Stimulated activated CD4-positive, alpha-beta T cell treated with anti-CD3 and anti-CD28 coated beads, Interleukin-4, amount 100 ng/mL, for 4 hours (primary cell): ENCODE measurements at regions not wholly inside any gene's neighbourhood (a gene's known extent, or its start where the extent isn't known, plus 50 kb on each side); places are given as distances from the start of the nearest gene placed in this dataset.

Source experiments
- DNase-seq, 2 experiments: peaks; one replicate each; pipeline ENCODE4 v3.0.0-alpha.2; 2020

DNA sequence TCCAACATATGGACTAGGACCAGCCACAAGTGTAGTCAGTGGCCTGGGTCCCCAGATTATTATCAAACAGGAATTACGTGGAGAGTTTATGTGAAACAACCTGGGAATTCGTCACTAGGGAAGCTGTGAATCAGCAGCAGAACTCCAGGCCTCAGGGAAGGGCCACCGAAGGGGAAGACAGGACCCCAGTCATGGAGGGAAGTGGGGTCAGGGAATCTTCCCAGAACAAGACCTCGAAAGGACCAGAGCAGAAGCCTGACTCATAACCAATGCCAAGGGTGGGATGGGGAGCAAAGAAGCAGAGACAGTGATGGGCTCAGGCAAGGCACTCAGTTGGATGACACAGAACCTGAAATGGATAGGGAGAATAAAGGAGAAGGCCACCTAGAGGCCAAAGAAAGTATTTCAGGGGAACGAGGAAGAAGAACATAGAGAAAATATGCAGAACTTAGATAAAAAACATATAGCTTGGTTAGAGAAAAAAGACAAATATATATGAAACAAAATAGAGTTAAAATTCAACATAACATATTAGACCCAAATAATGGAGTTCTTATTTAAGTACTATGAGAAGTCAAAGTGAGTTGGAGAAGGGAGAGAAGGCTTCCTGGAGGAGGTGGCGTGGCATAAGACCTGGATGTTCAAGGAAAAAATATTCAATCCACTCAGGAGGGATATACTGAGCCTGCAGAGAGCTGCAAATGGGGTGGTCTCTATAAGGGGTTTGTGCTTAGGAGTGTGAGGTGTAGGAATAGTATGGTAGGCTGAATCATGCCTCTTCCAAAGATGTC lies 66.7 kb upstream of the CAST start:
- no peak for DNase-seq

DNA sequence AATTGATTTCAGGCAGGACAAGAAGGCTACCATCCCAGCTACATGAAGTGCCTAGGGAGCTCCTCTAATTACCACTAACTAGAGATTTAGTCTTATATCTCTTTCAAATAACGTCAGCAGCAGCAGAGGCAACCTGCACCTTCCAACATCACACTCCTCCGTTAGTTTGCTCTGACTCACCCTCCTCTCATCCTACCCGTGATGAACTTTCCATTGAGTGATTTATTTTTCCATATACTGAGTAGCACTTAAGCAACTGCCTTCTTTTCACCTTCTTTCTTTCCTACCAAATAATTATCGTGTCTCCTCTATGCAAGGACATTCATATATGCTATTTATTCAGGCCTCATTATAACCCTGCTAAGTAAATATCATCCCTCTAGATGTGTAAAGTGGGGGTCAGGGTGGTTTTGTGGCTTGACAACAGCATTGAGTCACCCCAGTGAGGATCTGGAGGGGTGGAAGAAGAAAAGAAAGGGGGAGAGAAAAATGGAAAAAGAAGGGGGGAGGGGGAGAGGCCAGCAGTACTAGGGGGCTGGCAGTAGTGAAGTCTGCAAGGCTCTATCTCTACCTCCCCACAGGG lies 64.6 kb upstream of the CAST start:
- DNase-seq, result peak in 1 of 2 experiments; percentile 35

DNA sequence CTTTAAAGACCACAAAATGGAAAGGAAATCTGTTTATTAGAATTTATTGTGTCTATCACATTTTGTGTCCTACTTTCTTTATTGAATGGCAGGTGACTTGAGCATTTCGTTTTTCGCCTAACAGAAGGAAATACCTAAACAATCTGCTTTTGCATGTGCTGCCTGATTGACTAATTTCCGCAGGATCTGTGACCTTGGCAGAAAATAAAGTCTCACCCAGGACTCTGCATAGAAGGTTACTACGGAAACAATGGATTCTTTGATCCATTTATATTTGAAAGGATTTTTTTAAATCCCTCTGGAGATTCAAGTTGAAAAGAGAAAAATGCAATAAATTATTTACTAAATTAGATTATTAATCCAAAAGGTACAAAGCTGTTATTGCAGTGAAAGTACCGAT lies 61.0 kb upstream of the CAST start:
- no peak for DNase-seq

DNA sequence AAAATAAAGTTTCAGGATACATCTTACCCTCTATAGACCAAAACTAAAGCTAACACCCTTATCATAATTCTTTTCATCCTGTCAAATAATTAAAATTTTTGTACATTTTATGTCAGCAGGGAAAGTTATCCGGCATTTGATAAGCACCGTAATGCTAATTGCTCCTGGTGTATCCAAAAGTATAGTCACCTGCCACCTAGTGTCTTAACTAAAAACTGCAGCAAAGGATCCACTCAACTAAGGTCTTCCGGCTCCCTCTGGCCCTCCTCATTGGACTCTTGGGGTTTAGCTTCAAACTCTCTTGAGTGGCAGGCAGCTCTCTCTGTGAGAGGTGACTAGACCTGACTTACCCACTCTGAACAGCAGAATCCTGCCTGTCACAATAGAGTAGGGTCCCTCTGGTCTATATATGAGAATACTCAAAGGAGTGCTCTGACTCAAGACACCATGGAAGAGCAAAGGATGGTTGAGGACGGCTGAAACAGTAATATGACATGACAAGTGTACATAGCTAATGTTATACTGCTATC lies 60.4 kb upstream of the CAST start:
- peak; percentile 16 to 32 for DNase-seq

DNA sequence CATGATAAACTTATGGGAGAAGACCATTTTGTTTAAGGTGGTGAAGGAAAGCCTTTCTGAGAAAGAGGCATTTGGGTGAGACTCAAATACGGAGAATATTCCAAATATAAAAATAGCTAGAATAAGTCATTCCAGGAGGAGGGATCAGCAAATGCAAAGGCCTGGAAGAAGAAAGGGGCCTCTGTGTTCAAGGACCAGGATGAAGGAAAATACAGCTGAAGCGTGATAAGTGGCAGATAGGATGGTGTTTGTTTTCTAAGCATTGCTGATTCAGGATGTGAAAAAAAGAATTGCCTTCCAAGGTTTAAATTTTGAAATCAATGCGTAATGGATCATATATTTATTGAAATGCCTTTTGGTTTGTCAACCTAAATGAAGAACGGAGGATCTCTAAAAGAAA lies 59.4 kb upstream of the CAST start:
- DNase-seq, result no peak

DNA sequence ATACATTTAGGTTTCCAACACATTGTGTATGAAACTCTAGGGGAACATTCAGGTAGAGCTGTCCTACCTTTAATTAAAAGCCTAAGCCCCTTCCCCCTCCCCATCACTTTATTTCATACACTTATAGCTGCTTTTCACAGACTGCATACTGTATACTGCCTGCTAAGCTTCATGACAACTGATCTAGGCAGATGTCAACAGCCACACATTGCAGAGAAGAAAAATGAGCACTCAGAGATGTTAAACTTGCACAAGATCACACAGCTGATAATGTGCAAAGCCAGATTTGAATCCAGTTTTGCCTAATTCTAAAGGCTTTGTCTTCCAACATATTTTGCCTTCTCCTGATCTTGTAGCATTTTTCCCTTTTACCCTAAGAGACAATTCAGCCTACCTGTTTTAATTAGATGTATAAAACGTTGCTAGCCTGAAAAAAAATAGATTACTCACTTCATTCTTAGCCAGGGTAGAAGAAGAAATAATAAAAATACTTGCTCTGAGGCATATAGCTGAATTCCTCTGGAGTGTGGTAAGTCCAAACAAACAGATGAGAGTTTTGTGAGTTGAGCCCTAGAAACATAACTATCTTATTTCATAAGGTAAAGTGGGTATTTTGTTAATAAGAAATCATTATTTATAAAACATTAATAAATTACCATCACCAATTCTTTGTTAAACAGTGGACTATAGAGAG lies 56.9 kb upstream of the CAST start:
- no peak for DNase-seq

DNA sequence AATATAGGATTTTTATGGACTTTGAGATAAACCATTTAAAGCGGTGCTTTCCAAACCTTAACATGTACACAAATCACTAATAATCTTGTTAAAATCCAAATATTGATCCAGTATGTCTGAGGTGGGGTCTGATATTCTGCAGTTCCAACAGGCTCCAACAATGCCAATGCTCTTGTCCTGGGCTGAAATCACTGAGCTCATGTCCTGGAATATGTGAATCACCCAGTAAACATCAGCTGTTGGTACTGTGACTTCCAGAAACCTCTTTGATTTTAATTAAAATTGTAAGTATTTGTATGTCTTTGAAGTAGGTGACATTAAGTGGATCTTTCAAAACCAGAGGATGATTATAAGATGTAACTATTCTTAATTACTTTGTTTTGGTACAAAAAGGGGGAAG lies 52.8 kb upstream of the CAST start:
- DNase-seq, result no peak

DNA sequence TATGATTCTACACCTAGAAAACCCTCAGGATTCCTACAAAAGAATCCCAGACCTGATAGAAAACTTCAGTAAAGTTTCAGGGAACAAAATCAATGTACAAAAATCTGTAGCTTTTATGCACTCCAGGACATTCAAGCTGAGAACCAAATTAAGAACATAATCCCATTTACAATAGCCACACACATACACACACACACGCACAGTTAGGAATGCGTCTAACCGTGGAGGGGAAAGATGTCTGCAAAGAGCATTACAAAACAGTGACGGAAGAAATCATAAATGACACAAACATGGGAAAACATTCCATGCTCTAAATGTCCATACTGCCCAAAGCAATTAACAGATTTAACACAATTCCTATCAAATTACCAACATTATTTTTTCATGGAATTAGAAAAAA lies 51.4 kb upstream of the CAST start:
- DNase-seq, result no peak

DNA sequence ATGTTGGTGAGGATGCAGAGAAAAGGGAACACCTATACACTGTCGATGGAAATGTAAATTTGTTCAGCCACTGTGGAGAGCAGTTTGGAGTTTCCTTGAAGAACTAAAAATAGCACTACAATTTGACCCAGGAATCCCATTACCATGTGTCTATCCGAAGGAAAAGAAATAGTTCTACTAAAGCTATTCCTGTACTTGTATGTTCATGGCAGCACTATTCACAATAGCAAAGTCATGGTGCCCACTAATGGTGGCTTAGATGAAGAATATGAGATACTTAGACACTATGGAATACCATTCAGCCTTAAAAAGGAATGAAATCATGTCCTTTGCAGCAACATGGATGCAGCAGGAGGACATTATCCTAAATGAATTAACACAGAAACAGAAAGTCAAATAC lies 50.2 kb upstream of the CAST start:
- no peak for DNase-seq
